CD4-positive, alpha-beta T cell (primary cell): ENCODE measurements at regions not wholly inside any gene's neighbourhood (a gene's known extent, or its start where the extent isn't known, plus 50 kb on each side); places are given as distances from the start of the nearest gene placed in this dataset.

Experiments used
- ATAC-seq: fragments of 200-7000 bp; cut with Tn5 transposase; one replicate; pipeline ENCODE4 v1.10.0; 2022; ENCODE audit warnings: mild to moderate bottlenecking; ENCODE audit not compliant: poor library complexity
- CTCF ChIA-PET: fragments of 350-600 bp; sonication (Branson Sonifier 250); formaldehyde crosslinking; loops from one replicate; lab custom pipeline; 2021; ENCODE audit warnings: antibody characterized with exemption, inconsistent platforms; lab: Charles Lee
- POLR2A ChIA-PET: fragments of 350-600 bp; sonication (Branson Sonifier 250); formaldehyde crosslinking; loops from one replicate; lab custom pipeline; 2021; ENCODE audit warnings: antibody characterized with exemption, inconsistent platforms; lab: Charles Lee
- DNase-seq, 14 experiments: peaks; one replicate each; pipeline ENCODE4 v3.0.0-alpha.2; 2013 to 2020; ENCODE audit warnings: mixed read lengths in 2 of 14
- H3K27ac ChIP-seq, 2 donors: one replicate each; pipeline versions ENCODE4 v1.5.1 to v1.7.0; 2013; ENCODE audit warnings: low read length in 2 of 2, low read depth in 1 of 2, mild to moderate bottlenecking in 1 of 2
- H3K27me3 ChIP-seq, 2 experiments: 1 replicate in 1 of 2; 2 replicates in 1 of 2; pipeline versions ENCODE4 v1.6.1 to v1.7.0; 2013; ENCODE audit warnings: low read length in 2 of 2, control low read depth in 1 of 2, mild to moderate bottlenecking in 1 of 2, moderate library complexity in 1 of 2; ENCODE audit not compliant: insufficient read depth in 2 of 2, control insufficient read depth in 1 of 2
- H3K36me3 ChIP-seq: one replicate; pipeline ENCODE4 v1.6.1; 2013; ENCODE audit warnings: low read length, control low read depth; ENCODE audit not compliant: insufficient read depth
- H3K4me1 ChIP-seq: one replicate; pipeline ENCODE4 v1.6.1; 2013; ENCODE audit warnings: low read length, control low read depth; ENCODE audit not compliant: insufficient read depth
- H3K4me3 ChIP-seq: one replicate; pipeline ENCODE4 v1.5.1; 2013; ENCODE audit warnings: mild to moderate bottlenecking, low read length, moderate library complexity
- H3K9me3 ChIP-seq, 2 experiments: 1 replicate in 1 of 2; 2 replicates in 1 of 2; pipeline versions ENCODE4 v1.6.1 to v1.7.0; 2013; ENCODE audit warnings: low read length in 2 of 2, mild to moderate bottlenecking in 2 of 2, control low read depth in 1 of 2, moderate library complexity in 1 of 2; ENCODE audit not compliant: control insufficient read depth in 1 of 2, insufficient read depth in 1 of 2
- H3K27ac Mint-ChIP-seq: one replicate; pipeline ENCODE4 v1.8.0; 2020; ENCODE audit warnings: mixed read lengths
- H3K27me3 Mint-ChIP-seq: one replicate; pipeline ENCODE4 v1.8.0; 2021; ENCODE audit warnings: mixed read lengths
- H3K36me3 Mint-ChIP-seq: one replicate; pipeline ENCODE4 v1.8.0; 2021; ENCODE audit warnings: low read depth, mixed read lengths
- H3K4me1 Mint-ChIP-seq: one replicate; pipeline ENCODE4 v1.8.0; 2021; ENCODE audit warnings: low read depth, mixed read lengths
- H3K4me3 Mint-ChIP-seq: one replicate; pipeline ENCODE4 v1.8.0; 2020; ENCODE audit warnings: mild to moderate bottlenecking, mixed read lengths
- H3K9me3 Mint-ChIP-seq: one replicate; pipeline ENCODE4 v1.8.0; 2020; ENCODE audit warnings: mixed read lengths
- intact Hi-C, 2 experiments: fragments of 100-400 bp; cut with DNase I in 1 of 2; cut with micrococcal nuclease in 1 of 2; formaldehyde crosslinking; loops; one replicate each; pipeline versions ENCODE4 v1.15.1 to v1.9.0; 2023 to 2025; cut with DNase I, micrococcal nuclease
- TF ChIP-seq, protein P1 (sequence below): fragments of 200-600 bp; IDR thresholded peaks from one replicate; pipeline ENCODE4 v1.8.0; 2022; ENCODE audit warnings: antibody characterized with exemption, mild to moderate bottlenecking

DNA sequence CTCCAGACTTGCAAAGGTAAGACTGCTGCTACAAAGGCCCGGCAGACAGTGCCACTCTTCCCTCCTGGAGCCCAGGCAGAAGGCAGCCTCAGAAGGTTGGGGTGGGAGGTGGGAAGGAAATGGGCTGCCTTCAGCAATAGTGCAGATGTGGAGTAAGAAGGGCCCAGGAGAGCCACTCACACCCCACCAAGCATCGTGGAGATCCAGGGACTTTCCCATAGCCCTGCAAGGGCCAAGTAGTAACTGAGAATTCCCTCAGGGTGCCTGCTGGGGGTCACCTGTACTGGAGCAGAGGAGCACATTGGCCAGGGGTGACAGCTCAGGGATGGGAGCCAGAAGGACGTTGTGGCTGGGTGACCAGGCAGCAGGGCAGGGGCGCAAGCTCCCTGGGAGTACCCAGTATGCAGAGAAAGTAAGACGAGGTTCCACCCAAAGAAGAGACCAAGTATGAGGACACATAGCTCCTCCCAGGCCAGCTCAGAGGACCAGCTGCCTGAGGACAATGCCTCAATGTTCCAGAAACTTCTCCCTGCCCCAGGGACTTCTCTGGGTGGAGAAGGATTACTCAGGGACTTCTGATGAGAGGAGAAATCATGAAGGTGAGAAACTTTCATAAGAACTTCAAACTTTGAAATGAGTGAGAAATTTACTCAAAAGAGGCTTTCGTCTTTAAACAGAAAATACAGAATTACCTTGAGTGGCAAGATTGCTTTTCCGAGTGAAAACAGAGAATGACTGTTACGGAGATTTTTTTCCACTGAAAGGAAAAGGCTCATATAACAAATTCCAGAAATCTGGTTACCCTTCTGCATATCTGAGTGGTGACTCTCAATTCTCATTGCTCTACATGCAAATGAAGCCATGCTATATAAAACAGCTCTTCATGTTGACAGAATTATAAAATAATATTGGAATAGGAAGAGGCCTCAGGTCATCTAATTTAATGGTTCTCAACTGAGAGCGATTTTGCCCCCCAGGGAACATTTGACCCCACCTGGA, 87.9 kb upstream of the TRIO start:
- Histone ChIP-seq H3K4me3 (no peak overlapping the region), H3K27ac (no peak overlapping the region), H3K9me3 (peaks cover 4 to 8% of the 10 kb centered on the region in 2 experiments), H3K27me3 (no peaks in the 10 kb centered on the region), H3K4me1 (no peaks in the 10 kb centered on the region), H3K36me3 (no peaks in the 10 kb centered on the region)
- TF ChIP-seq, protein P1, sequence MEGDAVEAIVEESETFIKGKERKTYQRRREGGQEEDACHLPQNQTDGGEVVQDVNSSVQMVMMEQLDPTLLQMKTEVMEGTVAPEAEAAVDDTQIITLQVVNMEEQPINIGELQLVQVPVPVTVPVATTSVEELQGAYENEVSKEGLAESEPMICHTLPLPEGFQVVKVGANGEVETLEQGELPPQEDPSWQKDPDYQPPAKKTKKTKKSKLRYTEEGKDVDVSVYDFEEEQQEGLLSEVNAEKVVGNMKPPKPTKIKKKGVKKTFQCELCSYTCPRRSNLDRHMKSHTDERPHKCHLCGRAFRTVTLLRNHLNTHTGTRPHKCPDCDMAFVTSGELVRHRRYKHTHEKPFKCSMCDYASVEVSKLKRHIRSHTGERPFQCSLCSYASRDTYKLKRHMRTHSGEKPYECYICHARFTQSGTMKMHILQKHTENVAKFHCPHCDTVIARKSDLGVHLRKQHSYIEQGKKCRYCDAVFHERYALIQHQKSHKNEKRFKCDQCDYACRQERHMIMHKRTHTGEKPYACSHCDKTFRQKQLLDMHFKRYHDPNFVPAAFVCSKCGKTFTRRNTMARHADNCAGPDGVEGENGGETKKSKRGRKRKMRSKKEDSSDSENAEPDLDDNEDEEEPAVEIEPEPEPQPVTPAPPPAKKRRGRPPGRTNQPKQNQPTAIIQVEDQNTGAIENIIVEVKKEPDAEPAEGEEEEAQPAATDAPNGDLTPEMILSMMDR, result no peak
- ChIA-PET CTCF (no interaction called here), POLR2A (no interaction called here)
- no peaks in the 10 kb centered on the region for H3K9me3 Mint-ChIP-seq
- no peak for DNase-seq
- peaks cover 10% of the 10 kb centered on the region for H3K27me3 Mint-ChIP-seq
- no peaks in the 10 kb centered on the region for H3K36me3 Mint-ChIP-seq
- intact Hi-C loops, result no loop called here
- ATAC-seq, result no peak
- H3K4me3 Mint-ChIP-seq, result no peak overlapping the region
- no peak overlapping the region for H3K27ac Mint-ChIP-seq
- H3K4me1 Mint-ChIP-seq, result no peaks in the 10 kb centered on the region

DNA sequence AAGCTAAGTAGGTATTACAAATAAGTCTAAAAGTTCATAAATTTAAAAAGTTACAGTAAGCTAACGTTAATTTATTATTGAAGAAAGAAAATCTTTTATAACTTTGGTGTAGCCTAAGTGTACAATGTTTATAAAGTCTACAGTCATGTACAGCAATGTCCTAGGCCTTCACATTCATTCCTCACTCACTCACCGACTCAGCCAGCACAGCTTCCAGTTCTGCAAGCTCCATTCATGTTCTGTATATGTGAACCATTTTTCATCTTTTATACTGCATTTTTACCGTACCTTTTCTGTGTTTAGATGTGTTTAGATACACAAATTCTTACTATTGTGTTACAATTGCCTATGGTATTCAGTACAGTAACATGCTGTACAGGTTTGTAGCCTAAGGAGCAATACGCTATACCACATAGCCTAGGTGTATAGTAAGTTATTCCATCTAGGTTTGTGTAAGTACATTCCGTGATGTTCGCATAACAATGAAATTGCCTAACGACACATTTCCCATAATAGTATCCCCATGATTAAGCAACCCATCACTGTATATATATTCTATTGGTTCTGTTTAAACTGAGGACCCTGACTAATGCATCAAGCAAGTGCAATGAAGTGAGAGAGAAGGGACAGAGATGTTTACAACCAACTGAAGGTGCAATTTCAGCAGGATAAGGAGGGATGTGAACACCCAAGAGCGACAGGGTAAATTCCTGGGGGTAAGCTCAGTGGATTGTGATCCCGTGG, 88.9 kb upstream of the TRIO start:
- peaks cover 0 to 5% of the 10 kb centered on the region in 2 experiments for H3K9me3 ChIP-seq
- no peak overlapping the region for H3K27ac Mint-ChIP-seq
- ChIA-PET CTCF (no interaction called here), POLR2A (no interaction called here)
- H3K36me3 ChIP-seq, result no peaks in the 10 kb centered on the region
- H3K4me3 Mint-ChIP-seq, result no peak overlapping the region
- H3K4me1 ChIP-seq, result no peaks in the 10 kb centered on the region
- no peak for DNase-seq
- ATAC-seq, result no peak
- H3K27me3 Mint-ChIP-seq, result peaks cover 10% of the 10 kb centered on the region
- TF ChIP-seq, protein P1, result no peak
- H3K27ac ChIP-seq, result no peak overlapping the region
- H3K9me3 Mint-ChIP-seq, result no peaks in the 10 kb centered on the region
- H3K27me3 ChIP-seq, result no peaks in the 10 kb centered on the region
- no peak overlapping the region for H3K4me3 ChIP-seq
- intact Hi-C loops, result no loop called here
- H3K36me3 Mint-ChIP-seq, result no peaks in the 10 kb centered on the region
- H3K4me1 Mint-ChIP-seq, result no peaks in the 10 kb centered on the region

DNA sequence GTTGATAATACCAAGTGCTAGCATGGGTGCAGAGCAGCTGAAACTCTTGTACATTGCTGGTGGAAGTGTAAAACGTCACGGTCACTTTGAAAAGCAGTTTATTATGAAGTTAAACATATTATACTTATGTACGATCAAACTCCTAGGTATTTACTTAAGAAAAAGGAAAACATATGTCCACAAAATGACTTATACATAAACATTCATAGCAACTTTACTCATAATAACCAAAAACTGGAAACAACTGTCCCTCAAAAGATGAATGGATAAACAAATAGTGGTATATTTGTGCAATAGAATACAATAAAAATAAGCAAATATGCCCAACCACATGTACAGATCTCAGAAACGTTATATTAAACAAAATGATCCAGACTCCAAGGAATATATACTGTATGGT, 92.3 kb upstream of the TRIO start:
- Histone ChIP-seq H3K4me1 (no peaks in the 10 kb centered on the region), H3K27ac (no peak overlapping the region), H3K4me3 (no peak overlapping the region), H3K36me3 (no peaks in the 10 kb centered on the region), H3K27me3 (no peaks in the 10 kb centered on the region), H3K9me3 (peaks cover 0 to 5% of the 10 kb centered on the region in 2 experiments)
- Mint-ChIP-seq H3K9me3 (no peaks in the 10 kb centered on the region), H3K27ac (no peak overlapping the region), H3K4me1 (no peaks in the 10 kb centered on the region), H3K36me3 (no peaks in the 10 kb centered on the region), H3K4me3 (no peak overlapping the region), H3K27me3 (peaks cover 15% of the 10 kb centered on the region)
- CTCF ChIA-PET, result no interaction called here
- DNase-seq (no peak), ATAC-seq (no peak)
- intact Hi-C loops, result no loop called here
- POLR2A ChIA-PET, result no interaction called here
- TF ChIP-seq, protein P1, result no peak
